ENCODE measurements at regions not wholly inside any gene's neighbourhood (a gene's known extent, or its start where the extent isn't known, plus 50 kb on each side); places are given as distances from the start of the nearest gene placed in this dataset.

DNA sequence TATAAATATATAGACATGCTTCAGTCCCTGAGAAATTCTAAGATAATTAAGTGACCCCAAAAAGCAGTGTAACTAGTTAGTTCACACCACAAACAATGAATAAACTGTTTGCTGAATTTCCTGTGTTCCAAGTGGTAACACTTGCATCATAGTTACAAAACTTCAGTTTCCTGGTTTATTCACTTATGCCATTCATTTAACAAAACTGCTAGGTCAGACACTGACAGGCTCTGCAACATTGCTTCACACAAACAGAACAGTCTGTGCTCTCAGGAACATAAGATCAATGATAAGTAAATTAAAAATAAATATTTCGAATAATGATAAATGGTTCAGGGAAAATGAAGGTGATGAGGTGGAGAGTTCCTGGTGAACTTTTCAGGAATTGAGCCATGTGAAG is 133.3 kb upstream of the NAMPT start:
- no peak for DNase-seq

DNA sequence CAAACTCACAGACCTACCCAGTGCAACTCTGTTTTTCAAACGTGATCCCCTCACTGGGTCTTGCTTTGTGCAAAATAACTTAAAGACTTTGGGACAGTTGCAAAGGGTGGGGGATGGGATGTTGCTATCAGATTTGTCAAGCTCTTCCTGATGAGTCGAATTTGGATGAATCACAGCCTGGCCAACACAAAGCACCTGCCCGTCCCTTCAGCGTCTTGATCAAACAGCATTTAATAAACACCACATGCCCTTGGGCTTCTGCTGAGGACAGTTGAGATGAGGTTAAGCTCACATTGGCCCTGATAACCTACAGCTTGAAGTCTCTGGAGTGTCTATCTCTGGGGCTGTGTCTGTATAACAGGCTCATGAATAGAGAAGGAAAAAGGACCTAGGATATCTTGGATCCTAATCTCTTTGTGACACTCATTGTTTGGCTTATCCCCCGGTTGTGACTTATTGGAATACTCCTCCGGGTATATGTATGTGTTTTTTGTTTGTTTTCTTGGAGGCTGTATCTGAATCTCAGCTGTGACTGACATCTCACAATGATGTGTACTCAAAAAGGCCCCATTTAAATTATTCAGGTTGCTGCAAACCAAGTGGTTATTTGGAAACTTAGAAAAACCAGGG is 132.6 kb upstream of the NAMPT start:
- DNase-seq = no peak

DNA sequence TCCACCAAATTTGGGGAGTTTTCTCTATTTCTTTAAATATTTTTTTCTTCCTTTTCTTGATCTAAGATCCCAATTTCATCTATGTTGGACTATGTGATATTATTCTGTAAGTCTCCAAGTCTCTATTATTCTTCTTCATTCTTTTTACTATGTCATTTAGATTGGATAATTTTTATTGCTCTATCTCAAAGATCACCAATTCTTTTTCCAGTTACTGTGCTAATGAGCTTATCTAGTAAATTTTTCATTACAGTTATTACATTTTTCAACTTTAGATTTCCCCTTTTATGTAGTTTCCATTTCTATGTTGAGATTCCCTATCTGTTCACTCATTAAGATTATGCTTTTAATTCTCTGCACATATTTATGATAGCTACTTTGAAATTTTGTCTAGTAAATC is 131.6 kb upstream of the NAMPT start:
- DNase-seq = no peak

DNA sequence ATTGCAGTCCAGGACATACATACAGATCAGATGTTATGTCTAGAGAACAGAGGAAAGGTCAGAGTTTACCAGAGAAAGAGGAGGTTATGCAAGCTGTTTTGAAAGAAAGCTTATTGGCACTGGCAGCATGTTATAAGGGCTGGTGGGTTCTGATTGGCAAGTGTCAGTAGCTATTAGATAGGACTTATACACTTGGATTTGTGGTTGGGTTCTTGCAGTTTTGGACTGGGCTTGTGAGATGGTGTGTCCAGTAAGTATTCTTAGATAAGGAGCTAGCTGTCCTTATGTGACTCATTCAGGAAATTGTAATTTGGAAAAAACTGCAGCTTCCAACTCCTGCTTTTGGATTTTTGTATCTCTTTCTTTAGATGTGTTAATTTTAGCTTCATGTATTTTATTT is 130.7 kb upstream of the NAMPT start:
- DNase-seq = no peak

- DNase-seq = no peak
Measured at GRCh38 chr7:106413446-106413845, 128.7 kb upstream of the NAMPT start.

DNA sequence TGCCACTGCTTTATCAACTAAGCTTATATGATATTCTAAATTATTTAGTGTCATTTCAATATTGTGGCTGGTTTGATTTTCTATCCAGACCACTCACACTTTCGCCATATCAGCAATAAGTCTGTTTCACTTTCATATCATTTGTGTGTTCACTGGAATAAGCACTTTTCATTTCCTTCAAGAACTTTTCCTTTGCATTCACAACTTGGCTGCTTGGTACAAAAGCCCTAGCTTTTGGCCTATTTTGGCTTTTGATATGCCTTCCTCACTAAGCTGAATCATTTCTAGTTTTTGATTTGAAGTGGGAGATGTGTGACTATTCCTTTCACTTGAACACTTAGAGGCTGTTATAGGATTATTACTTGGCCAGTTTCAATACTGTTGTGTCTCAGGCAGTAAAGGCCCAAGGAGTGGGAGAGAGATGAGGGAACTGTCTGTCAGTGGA is 120.9 kb upstream of the NAMPT start:
- DNase-seq = no peak

GRCh38 chr7:106402898-106403297 is 118.1 kb upstream of the NAMPT start:
- DNase-seq = no peak

DNA sequence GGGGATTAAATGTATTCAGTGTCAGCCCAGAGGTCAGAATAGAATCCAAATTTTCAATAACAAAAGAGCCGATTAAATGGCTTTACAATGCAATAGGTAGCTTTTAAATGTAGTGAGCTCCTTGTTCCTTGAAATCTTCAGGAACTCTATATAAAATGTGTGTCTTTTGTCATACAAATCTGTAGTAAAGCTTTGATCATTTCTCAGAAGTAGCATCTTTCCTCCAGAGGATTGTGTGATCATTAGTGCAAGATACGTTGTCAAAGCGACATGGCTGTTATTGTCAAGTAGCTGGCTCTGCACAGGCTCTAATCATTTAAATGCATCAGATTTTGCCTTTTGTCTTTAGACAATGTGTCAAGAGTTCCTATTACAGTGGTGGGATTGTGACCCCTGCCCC is 116.1 kb upstream of the NAMPT start:
- DNase-seq = no peak

DNA sequence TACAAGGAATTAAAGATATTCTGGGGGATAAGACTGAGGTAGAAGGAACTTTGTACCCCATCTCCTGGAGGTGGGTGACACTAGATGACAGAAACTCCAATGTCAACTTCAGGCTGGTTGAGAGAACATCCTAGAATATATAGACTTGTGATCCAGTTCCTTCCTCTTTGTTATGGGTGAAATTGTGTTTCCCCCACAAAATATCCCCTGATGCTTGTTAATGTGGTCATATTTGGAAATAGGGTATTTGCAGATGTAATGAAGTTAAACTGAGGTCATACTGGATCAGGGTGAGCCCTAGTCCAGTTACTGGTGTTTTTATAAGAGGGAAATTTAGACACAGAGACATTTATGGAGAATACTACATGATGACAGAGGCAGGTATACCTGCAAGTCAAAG is 114.0 kb upstream of the NAMPT start:
- DNase-seq = no peak

DNA sequence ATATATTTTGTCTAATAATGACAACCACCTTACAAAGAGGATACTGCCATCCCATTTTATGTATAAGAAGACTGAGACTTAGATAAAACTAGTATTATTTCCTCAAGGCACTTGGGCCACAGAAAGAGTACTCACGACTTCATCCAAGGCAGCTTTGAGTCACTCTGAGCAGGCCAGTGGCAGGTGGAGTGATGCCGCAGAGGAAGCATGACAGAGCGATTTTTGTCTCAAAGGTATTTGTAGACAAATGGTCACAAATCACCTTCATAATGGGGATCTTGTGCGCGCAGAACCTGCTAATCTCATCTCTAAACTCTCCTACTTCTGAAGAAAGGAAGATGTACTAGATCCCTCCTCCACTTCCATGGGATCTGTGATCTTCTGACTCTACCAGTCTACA is 113.2 kb upstream of the NAMPT start:
- no peak for DNase-seq

DNA sequence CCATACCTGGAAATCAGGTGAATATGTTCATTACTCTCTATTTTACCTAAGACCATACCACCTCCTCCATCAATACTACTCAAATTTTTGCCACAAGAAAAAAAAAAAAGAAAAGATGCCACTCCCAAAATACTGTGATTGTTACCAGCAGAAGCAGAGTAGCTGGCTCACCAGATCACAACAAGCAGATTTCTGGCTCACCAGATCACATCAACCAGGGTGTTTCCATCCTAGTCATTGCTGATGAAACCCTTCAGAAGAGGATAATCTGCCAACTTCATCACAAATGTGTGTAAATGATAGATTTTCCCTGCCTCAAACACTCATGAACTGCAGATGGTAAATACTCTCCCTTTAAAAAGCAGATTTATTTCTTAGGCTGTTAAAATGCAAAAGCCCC is 109.7 kb upstream of the NAMPT start:
- DNase-seq = no peak

DNA sequence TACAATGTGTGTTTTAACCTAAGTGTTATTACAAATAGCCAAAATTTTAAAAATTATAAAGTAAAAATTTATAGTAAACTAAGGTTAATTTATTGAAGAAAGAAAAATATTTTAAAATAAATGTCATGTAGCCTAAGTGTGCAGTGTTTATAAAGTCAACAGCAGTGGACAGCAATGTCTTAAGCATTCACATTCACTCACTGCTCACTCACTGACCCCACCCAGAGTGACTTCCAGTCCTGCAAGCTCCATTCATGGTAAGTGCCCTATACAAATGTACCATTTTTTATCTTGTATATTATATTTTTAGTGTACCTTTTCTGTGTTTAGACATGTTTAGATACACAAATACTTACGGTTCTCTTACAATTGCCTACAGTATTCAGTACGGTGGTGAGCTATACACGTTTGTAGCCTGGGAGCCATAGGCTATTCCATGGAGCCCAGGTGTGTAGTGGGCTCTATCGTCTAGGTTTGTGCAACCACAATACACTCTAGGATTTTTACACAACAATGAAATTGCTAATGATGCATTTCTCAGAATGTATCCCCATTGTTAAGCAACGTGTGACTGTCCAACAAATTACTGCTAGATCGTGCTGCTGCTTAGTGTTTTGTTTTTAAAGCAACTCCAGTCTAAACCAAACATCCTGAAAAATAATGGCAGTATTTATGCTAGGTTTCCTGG is 108.9 kb upstream of the NAMPT start:
- no peak for DNase-seq

DNA sequence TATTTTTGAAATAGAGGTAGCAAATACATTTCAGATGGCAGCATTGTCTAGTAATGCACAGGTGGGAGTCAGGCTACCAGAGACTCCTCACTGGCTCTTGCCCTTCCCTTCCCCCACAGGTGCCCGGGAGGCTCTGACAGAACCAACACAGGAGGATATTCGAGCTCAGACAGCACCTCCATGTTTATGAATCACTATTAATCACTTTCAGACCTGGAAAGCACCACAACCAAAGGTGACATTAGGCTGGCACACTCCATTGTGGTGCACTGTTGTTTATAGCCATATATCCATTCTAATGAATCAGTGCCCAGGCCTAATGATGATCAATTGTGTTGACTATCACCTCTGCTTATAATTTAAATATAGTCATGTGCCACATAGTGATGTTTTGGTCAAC is 107.8 kb upstream of the NAMPT start:
- DNase-seq = no peak

DNA sequence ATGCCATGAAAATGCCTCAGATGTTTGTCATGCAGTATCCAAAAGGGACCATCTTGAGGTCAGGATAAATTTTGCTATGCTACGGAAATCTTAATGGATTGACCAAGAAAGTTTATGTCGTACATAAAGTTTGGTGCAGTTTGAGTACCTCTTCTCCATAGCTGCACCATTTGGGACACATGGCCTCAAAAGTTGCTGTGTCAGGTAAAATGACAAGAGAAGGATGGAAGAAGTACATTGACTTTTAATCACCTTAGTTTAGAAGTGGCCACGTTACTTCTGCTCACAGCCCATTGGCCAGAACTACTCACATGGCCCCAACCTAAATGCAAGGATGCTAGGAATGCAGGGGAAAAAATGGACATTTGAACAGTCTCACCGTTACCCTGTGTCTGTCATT is 107.4 kb upstream of the NAMPT start:
- no peak for DNase-seq

- DNase-seq = no peak
Measured at GRCh38 chr7:106386958-106387357, 102.2 kb upstream of the NAMPT start.

GRCh38 chr7:106384373-106384772 is 99.6 kb upstream of the NAMPT start:
- no peak for DNase-seq

GRCh38 chr7:106382929-106383328 is 98.1 kb upstream of the NAMPT start:
- DNase-seq = no peak

GRCh38 chr7:106382129-106382528 is 97.3 kb upstream of the NAMPT start:
- no peak for DNase-seq

DNA sequence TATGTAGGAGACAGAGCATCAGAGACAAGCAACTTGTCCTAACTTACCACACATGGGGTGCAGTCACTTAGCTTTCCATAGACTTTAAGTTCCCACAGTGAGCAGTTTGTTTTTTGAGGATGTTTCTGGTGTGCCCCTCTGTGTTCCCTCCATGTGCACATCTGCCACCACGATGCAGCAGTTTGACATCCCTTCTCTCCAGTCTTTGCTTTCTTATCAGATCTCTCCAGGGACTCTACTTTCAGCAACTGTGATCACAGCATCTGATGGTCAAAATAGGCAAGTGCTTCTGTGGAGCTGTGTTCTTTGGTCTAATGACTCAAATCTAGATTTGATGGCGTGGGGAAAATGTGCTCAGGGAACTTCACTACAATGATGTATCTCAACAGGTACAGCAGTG is 96.5 kb upstream of the NAMPT start:
- no peak for DNase-seq

DNA sequence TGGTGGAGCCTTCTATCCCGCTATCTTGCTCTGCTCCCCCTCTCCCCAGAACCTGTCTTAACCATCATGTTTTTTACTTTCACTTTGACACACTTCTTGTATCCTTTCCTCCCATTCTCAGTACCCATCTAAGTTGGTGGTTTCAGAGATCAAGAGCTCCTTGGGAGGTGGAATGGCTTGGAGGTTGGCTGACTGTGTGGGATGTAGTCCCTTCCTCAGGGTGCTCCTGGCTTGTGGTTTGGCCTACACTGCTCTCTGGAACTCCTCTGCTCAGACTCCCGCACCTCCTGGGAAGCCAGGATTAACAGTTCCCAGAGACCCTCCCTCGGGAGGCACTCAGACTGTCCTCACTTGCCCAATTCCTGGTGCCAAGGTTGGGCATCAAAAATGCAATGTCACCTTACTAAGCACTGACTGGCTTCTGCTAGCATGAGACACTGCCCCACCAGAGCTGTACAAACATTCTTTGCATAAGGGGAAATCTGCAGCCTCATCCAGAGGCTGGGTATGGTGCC is 93.1 kb upstream of the NAMPT start:
- no peak for DNase-seq

DNA sequence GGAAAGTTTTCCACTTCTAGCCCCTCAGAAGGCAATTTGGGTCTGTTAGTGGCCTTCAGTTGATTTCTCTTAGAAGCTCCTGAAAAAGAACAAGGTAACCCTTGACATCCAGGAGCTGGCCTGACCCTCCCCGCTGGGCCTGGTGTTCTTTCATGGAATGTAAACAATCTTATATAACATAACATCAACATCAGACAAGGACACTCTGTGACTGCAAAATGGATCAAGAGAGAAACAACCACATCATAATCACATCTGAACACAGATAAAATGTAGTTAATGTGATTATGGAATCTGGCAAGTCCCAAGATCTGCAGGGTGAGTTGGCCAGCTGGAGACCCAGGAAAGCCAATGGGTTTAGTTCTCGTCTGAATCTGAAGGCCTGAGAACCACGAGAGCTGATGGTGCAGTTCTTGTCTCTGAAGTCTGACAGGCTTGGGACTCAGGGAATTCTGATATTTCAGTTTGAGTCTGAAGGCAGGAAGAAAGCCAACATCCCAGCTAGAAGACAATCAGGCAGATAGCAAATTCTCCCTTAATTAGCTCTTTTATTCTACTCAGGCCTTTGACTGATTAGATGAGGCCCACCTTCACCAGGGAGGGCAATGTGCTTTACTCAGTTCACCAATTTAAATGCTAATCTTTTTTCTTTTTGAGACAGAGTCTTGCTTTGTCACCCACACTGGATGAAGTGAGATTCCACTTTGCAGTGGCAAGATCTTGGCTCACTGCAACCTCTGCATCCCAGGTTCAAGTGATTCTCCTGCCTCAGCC is 91.4 kb upstream of the NAMPT start:
- no peak for DNase-seq

DNA sequence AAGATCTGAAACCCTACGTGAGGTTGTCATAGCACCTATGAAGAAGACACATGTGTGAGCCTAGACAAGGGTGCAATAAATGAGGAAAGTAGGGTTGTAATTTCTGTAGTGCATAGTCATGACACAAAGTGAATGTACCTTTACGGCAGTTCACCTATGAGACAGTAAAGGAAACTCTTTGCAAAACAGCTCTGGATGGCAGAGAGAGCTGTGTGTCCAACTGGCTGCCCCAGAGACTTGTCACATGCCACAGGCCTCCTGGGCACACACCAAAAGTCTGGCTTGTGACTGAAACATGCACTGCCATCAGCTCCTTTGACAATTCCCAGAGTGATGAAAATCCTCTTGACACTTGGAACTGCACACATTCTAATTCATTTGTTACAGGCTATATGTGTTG is 90.7 kb upstream of the NAMPT start:
- DNase-seq = no peak

- no peak for DNase-seq
Measured at GRCh38 chr7:106374437-106374836, 89.7 kb upstream of the NAMPT start.

All from NCI-H2107 (cell line).